ACHN (cell line): ENCODE measurements at regions not wholly inside any gene's neighbourhood (a gene's known extent, or its start where the extent isn't known, plus 50 kb on each side); places are given as distances from the start of the nearest gene placed in this dataset.

Experiments used
- DNase-seq: peaks from one replicate; pipeline ENCODE4 v3.0.0-alpha.2; 2015
- in situ Hi-C: cut with HindIII; loops from 2 replicates; pipeline ENCODE4 v1.10.0; 2017; ENCODE audit warnings: low sequenced_read_pairs, low pct_ligation_motif_present, low pct_unique_long_range_greater_than_20kb

DNA sequence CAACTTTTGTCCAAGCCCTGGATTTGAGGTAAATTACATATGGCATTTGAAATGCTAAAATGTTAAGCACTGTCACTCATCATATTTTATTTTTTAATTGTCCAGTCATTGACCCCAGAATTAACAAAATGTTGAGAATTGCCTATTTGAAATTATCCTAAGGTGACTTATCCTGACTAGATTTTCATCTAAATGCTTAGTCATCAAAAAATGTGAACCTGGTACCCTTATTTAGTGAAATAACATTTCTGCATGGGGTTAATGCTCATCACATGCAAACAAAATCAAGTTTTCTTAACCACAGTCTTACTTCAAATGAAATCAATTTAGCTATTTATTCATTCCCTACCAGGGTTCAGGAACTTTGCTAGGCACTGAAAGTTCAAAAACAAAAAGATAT lies 232.0 kb upstream of the DCN start:
- in situ Hi-C loops, result no loop called here
- no peak for DNase-seq

DNA sequence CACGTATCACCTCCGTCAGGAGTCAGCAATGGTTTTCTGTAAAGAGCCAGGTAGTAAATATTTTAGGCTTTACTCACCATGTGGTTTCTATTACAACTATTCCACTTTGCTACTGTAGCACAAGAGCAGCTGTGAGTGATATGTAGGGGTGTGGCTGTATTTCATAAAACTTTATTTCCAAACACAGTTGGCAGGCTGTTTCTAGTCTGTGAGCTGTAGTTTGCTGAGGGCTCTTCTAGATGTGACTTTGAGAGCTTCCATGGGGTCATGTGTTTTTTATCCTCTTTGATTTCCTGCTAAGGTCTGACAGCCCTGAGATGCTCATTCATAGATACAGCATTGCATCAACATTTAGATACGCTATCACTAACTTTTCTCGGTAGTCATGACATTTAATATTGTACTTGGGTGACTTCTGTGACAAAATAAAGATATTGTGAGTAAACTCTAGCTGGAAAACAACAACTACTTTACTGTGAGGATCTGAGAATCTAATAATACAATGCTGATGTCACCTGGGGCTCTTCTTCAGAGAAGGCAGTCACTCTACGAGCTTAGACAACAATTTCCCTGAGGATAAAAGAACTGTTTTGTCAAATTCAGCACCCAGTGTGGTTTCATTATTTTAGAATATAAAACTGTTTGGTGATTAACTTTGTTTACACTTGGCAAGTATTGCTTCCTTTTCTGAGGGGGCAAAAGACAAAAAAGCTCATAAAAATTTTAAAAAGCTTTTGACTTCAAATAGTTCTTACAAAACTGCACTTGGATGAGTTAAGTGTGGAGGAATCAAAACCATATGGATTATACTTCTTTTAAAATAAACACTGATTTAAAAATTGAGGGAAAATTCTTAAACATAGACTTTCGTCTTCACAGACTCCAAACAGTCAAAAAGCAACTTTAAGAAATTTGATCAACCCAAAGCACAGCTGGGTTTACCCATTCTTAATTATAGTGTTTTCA lies 231.2 kb upstream of the DCN start:
- in situ Hi-C loops, result no loop called here
- no peak for DNase-seq

DNA sequence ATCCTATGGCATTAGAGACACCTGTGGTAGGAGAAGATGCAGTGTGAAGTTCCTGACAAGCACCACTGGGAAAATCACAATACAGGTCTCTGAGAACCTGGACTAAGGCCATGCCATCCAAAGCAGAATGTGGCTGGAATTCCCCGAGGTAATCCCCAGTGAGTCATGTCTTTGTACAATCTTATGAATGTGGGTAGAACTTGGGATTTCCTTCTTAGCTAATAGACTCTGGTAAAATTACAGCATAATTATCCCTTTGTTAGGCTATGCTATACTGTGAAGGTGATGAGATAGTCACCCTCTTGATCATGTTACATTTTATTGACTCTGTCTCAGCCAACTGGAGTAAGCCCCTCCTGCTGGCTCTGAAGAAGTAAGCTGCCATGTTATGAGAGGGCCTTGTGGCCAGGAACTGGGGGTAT lies 224.3 kb upstream of the DCN start:
- peak; percentile 48 for DNase-seq
- in situ Hi-C loops, result no loop called here

DNA sequence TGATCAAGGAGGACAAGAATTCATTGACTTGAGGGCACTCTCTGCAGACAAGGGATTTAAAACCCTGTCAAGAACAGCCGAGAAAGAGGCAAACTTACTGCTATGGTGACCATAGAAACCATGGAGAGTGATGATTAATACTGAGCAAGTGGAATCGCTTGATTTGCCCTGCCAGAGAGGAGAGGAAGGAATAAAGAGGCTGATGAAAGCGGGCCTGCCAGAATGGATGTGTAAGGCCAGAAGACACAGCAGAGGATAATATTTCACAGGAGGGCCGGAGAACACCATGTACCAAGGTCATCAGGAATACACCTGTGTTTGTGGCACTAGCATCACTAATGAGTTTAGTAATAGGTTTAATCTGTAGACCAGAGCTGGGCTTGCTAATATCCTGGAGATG lies 221.8 kb upstream of the DCN start:
- no peak for DNase-seq
- in situ Hi-C loops, result no loop called here

DNA sequence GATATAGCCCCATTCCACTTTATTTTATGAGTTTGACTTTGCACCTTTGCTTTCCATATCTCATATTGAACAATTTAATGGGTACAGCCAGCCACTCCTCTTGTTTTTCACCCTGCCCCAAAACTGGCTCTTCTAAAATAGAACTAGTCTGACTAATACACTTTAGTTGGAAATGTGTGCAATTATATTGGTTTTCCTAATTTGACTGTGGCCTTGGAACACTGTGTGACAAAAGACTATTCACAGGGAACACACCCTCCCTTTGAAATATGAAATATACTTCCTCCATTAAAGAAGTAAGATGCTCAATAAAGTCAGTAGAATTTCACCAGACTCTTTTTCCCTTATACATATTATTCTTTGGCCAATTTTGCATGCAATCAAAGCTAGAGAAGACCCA lies 218.6 kb upstream of the DCN start:
- in situ Hi-C loops, result no loop called here
- DNase-seq, result no peak

DNA sequence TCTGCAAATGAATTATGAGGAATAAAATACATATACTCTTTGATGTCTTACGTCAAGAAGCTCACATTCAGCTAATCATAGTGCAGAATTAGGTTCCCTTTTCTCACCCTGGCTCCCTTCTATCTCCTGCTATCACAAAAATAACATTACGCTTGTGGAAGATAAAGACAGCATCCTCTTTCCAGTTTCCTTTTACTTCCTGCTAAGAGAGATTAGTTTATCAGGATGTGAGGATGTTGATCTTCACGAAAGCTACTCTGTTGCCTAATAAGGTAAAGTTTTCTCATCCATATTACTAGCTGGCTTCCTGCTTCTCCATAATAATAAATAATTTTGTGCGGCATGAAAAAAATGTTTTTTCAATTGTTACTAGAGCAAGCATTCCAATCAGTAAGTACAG lies 217.7 kb upstream of the DCN start:
- DNase-seq, result no peak
- in situ Hi-C loops, result no loop called here

DNA sequence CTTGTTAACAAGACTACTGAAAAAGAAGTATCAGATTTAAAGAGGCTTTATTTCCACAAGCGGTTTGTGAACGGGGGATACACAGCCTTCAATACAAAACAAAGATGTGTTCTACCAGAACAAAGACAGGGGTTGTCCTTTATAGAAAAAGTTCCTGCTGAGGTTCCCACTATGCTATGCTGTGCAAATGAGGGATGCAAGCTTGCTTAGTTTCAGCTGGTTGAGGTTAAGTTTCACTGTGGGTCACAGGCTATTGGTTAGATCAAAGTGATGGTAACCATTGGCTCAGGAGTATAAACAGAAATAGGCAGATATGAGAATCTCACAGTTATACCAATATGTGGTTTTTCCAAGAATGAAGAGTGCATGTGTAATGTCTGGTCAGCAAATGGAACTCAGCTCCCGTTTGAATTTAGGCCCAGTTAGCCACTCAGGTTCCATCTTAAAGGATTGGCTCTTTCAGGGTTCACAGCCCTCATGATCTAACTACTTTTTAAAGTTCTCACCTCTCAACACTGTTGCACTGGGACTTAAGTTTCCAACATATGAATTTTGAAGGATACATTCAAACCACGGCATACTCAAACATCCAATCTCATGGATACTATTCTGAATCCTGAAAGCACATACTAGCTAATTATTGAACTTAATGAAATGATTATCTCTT lies 215.4 kb upstream of the DCN start:
- DNase-seq, result no peak
- in situ Hi-C loops, result no loop called here

DNA sequence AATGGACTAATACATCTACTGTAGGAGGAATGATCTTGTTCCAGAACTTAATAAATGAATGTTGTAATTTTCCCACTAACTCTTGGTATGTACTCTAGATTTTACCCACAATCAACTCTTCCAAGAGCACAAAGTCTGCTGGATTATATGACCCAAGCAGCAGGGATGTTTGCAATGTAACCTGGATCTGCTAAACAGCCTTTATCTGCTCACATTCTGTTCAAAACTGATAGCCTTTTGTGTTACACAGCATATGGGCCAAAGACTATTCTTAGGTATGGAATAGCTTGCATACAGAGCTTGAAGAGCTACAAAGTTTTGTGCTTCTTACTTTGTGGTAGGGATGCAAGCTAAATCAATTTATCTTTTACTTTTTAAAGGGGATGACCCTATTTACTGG lies 213.7 kb upstream of the DCN start:
- DNase-seq, result no peak
- in situ Hi-C loops, result no loop called here

DNA sequence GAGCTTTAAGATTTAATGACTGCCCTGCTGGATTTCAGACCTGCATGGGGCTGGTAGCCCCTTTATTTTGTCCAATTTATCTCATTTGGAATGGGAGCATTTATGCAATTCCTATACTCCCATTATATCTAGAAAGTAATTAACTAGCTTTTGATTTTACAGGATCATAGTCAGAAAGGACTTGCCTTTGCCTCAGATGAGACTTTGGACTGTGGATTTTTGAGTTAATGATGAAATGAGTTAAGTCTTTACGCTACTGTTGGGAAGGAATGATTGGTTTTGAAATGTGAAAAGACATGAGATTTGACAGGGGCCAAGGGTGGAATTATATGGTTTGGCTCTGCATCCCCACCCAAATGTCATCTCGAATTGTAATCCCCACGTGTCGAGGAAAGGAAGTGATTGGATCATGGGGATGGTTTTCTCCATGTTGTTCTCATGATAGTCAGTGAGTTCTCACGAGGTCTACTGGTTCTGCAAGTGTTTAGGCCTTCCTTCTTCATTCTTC lies 213.1 kb upstream of the DCN start:
- no peak for DNase-seq
- in situ Hi-C loops, result no loop called here

DNA sequence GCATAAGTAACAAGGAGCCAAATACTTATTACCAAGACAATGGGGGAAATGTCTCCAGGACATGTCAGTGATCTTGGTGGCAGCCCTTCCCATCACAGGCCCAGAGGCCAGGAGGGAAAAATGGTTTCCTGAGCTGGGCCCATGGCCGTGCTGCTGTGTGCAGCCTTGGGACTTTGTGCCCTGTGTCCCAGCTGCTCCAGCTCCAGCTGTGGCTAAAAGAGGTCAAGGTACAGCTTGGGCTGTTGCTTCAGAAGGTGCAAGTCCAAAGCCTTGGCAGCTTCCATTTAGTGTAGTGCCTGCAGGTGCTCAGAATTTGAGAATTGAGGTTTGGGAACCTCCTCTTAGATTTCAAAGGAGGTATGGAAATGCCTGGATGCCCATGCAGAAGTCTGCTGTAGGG lies 212.3 kb upstream of the DCN start:
- no peak for DNase-seq
- in situ Hi-C loops, result no loop called here

DNA sequence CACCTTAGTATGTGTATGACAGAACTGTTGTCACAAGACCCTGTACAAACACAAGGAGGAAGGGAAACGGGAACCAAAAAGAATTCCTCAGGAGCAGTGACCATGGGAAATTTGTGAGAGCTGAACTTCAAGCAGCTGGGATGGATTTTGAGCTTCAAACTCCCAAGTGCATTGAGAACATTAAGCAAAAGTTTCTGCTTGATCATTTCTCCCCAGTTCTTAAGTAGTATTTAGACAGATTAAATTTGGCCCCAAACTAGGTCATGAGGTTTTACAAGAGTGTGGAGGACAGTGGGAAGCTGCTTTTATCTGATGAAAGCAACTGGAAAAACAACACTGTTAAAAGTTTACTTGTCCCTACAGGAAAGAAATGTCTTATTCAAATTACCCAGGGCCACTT lies 206.0 kb upstream of the DCN start:
- in situ Hi-C loops, result no loop called here

DNA sequence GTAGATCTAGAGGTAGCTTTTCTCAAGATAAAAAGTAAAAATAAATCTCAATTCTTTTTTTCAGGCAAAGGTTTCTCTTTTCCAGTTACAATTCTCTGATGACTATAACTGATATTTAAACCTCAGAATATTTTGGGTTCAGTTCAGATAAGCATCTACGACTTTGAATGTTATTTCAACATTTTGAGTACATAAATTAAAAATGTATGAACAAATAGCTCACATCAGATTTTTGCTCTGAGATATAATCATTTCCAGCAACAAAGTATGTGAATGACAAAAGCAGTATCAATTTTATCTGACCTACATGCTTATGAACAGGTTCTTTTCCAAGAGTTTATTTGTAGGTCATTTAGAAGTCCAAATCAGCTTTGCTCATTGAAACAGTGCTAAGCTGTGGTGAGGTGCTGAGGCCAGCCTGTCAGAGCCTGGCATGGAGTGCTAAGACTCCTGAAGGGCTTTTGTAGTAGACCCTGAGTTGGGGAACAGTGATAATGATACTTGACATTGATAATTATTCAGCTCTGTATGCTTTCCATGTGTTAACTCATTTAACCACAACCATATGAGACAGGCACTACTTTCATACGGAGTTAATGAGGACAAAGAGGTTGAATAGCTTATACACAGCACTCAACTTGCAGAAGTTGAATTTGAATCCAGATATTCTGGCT lies 205.0 kb upstream of the DCN start:
- DNase-seq, result no peak
- in situ Hi-C loops, result no loop called here

More for the DNA sequence above, 206.0 kb upstream of the DCN start:
- DNase-seq, result no peak

DNA sequence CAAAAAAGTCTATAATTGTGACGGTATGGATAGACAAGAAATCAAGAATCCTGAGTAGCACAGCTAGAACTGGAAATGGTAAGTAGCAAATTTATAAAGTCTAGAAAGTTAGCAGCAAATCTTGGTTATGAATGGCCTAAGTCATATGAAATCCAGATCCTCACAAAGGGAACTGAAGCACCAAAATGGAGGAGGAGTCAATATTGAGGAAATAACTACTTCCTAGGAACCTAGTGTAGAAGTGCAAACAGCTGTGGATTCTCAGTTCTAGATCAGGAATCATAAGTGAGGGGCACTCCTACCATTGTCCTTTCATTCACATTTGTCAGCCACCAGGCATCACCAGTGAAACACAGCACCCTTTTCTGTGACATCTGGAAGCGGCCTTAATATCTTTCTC lies 202.2 kb upstream of the DCN start:
- DNase-seq, result no peak
- in situ Hi-C loops, result no loop called here

DNA sequence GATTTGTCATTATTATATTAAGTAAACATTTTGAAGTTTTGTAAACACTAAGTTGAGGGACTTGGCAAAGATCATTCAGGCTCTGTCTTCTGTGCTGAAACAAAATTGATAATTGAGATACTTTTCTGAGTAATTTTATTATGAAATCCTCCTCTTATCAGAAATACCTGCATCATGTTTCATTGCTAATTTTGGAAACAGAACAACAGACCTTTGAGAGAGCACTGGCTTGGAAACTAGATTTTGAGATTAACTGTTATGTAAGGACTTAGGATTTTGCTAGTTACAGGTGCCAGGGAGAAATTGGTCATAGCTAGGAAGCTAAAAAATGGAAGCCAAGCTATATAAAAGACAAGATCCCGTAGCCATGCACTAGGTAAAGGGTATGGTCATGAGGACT lies 201.7 kb upstream of the DCN start:
- in situ Hi-C loops, result no loop called here
- DNase-seq, result no peak

DNA sequence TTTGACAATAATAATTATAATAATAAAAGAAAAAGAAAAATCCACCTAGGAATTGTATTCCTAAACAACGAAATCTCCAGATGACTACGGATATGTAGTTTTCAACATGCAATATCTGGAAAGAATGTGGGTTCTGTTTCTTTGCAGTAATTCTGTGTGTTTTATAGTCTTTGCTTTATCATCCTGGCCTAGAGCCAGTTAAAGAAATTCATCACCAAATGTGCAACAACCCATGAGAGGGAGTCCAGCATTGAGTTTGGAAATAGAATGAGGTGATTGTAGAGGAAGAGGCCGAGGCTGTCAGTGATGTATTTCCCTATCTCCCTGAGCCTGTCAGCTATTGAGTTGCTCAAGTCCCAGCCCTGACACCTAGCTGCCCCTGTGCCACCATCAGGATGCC lies 200.5 kb upstream of the DCN start:
- in situ Hi-C loops, result no loop called here
- no peak for DNase-seq

DNA sequence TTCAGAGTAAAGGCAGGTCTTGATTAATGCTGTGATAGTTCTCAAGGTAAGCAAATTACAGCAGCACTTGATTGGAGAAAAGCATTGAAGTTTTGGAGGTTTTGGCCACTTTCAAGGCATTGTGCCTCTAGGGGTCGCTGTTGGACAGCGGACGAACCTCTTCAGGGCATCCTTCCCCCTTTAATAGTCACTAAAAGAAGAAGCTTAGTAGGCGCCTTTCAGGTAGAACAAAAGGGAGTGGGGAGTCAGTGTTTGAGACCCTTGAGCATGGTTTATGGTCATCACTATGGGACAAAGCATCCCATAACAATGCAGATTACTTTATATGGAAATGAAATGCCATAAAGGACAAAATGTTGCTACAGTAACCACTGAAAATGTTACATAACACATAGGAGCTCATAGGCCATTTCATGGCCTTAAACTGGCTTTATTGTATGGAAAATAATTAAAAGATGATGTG lies 199.5 kb upstream of the DCN start:
- in situ Hi-C loops, result no loop called here
- peak; percentile 78 for DNase-seq

DNA sequence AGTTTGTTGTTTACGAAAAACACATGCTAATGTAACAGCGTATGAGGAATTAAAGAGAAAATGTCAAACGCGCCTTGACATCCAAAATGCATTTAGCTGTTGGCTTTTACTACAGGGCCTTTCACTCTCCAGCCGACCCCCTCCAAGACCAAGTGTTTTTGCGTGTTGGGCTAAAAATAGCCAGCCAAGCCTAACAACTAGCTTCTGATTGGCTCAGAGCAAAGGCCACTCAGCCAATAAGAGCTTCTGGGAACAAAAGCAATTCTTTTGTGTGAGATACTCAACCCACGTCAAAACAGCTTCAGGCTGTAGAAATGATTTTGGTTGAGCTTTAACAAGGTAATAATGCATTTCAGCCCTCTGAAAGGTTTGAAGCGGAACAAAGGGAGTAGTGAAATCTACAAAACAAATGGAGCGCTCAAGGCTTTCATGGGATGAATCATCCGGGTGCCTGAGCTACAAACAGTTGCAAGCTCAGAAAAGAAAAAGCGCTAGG lies 198.7 kb upstream of the DCN start:
- in situ Hi-C loops, result no loop called here
- DNase-seq, result peak; percentile 48

DNA sequence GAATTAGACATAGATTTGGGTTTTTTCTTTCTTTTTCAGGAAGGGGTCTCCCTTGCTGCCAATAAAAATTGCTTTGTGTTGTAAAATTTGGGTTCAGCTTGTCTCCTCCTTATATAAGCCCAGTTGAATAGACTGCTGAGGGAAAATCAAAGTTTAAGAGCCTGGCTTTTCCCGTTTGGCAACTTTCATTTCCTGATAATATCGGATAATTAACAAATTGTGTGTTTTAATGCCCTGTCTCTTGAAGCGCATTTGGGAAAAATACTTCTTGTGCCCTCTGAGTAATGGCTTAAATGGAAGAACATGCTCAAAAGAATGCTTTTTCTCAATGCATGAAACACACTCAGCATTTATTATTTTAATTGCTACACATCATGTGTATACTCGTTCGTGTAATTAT lies 198.0 kb upstream of the DCN start:
- no peak for DNase-seq
- in situ Hi-C loops, result no loop called here
